ENCODE measurements at regions not wholly inside any gene's neighbourhood (a gene's known extent, or its start where the extent isn't known, plus 50 kb on each side); places are given as distances from the start of the nearest gene placed in this dataset.

GRCh38 chr13:58531614-58532013 lies 900.1 kb downstream of the PCDH17 start:
- TF ChIP-seq POLR2A (IDR thresholded peaks at IDR 0.05) (no peak), CTCF (IDR thresholded peaks at IDR 0.05) (no peak)
